ENCODE measurements at regions not wholly inside any gene's neighbourhood (a gene's known extent, or its start where the extent isn't known, plus 50 kb on each side); places are given as distances from the start of the nearest gene placed in this dataset.

DNA sequence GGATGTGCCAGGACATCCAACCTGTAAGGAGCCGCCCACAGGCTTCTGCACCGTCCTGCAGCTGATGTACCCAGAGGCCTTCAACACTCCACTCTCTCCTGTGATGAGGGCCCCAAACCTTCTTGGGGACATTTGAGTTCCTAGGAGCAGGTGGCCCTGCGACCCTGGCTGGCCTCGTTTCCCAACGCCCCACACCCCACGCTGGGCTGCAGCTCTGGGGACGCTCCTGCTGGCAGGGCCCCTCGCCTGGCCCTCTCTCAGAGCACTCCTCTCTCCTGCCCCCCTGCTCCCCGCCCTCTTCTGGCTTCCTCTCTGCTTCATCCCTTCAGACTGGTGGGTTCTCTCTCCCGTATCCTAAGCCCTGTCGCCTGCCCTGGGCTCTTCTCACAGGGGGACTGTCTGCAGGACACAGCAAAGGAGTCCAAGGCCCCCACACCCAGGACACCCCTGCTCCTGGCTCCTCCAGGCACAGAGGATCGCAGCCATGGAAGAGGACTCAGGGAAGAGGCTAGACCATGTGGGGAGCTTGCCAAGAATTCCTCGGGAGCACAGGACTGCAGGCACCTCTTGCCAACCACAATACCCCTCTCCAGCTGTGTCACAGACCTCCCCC, 541.4 kb downstream of the TCERG1L start:
- H3K27me3 ChIP-seq = peaks cover 0 to 3% of the 10 kb centered on the region in 2 donors
- no peak overlapping the region for H3K27ac ChIP-seq
- WGBS, 2 donors = 80 to 81% methylated on average over 13 of the region's 13 CpGs
- no peaks in the 10 kb centered on the region for H3K4me1 ChIP-seq
- no peaks in the 10 kb centered on the region for H3K36me3 ChIP-seq
- peaks cover 0 to 38% (median 0%) of the 10 kb centered on the region in 4 donors for H3K9me3 ChIP-seq
- no peak for TF ChIP-seq EP300 (IDR thresholded peaks at IDR 0.05)
- TF ChIP-seq, protein P1, sequence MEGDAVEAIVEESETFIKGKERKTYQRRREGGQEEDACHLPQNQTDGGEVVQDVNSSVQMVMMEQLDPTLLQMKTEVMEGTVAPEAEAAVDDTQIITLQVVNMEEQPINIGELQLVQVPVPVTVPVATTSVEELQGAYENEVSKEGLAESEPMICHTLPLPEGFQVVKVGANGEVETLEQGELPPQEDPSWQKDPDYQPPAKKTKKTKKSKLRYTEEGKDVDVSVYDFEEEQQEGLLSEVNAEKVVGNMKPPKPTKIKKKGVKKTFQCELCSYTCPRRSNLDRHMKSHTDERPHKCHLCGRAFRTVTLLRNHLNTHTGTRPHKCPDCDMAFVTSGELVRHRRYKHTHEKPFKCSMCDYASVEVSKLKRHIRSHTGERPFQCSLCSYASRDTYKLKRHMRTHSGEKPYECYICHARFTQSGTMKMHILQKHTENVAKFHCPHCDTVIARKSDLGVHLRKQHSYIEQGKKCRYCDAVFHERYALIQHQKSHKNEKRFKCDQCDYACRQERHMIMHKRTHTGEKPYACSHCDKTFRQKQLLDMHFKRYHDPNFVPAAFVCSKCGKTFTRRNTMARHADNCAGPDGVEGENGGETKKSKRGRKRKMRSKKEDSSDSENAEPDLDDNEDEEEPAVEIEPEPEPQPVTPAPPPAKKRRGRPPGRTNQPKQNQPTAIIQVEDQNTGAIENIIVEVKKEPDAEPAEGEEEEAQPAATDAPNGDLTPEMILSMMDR (IDR thresholded peaks at IDR 0.05) = no peak
- no peak for DNase-seq (ENCODE audit: low spot score in 2 of 2)
- H3K4me3 ChIP-seq = no peak overlapping the region

GRCh38 chr10:130771491-130771946, 540.0 kb downstream of the TCERG1L start:
- no peak for DNase-seq (ENCODE audit: low spot score in 2 of 2)

DNA sequence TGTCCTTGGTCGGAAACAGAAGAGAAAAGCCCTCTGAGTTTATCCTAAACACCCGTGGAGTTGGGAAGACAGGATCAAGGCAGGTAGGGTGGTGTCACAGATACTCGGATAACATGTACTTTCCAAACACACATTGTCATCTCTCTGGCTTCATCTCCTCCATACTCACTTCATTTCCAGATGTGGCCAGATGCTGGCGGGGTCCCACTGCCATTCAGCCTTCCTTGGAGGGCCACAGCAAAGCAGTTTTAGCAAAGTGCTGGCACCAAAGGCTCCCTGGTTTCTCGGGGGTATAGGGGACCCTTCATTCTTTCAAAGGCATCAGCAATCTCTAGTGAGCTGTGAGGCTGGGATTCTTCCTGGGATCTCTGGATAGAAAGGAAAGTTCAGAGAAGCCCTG, 539.5 kb downstream of the TCERG1L start:
- 70 to 73% methylated on average over 5 of the region's 5 CpGs for WGBS, 2 donors
- H3K27me3 ChIP-seq = peaks cover 0 to 3% of the 10 kb centered on the region in 2 donors
- TF ChIP-seq EP300 (IDR thresholded peaks at IDR 0.05) = no peak
- TF ChIP-seq, protein P1 (IDR thresholded peaks at IDR 0.05) = no peak

More at GRCh38 chr10:130771491-130771946, 540.0 kb downstream of the TCERG1L start:
- H3K36me3 ChIP-seq = no peaks in the 10 kb centered on the region
- TF ChIP-seq, protein P1 (IDR thresholded peaks at IDR 0.05) = no peak
- no peak for TF ChIP-seq POLR2A (IDR thresholded peaks at IDR 0.05)
- TF ChIP-seq EP300 (IDR thresholded peaks at IDR 0.05) = no peak
- no peaks in the 10 kb centered on the region for H3K4me1 ChIP-seq
- WGBS, 2 donors = 47% methylated on average over 13 of the region's 13 CpGs
- no peak overlapping the region for H3K4me3 ChIP-seq
- H3K27ac ChIP-seq = no peak overlapping the region
- peaks cover 0 to 32% (median 0%) of the 10 kb centered on the region in 4 donors for H3K9me3 ChIP-seq
- H3K27me3 ChIP-seq = peaks cover 0 to 3% of the 10 kb centered on the region in 2 donors

DNA sequence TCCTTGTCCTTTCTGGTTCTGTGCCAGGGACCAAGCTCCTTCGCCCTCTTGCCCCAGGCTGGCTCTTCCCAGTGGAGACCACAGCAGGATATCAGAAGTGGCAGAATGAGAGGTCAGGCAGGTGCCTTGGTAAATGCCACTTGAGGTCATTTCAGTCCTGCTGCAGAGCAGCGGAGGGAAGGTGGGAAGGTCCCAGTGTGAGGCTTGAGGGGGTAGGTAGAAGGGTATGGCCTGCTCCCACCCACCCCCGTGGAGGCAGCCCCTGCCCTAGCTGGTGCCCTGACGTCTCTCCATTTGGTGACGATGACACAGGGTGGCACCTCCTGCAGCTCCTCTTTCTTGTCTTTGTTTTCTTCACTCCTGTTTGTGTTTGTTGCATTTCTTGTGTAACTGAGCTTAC, 538.8 kb downstream of the TCERG1L start:
- DNase-seq (ENCODE audit: low spot score in 2 of 2) = no peak
- H3K9me3 ChIP-seq = peaks cover 0 to 21% (median 0%) of the 10 kb centered on the region in 4 donors
- H3K27me3 ChIP-seq = peaks cover 0 to 3% of the 10 kb centered on the region in 2 donors
- WGBS, 2 donors = 75 to 80% methylated on average over 5 of the region's 5 CpGs
- H3K4me1 ChIP-seq = no peaks in the 10 kb centered on the region
- no peak overlapping the region for H3K27ac ChIP-seq
- H3K36me3 ChIP-seq = no peaks in the 10 kb centered on the region
- no peak for TF ChIP-seq EP300 (IDR thresholded peaks at IDR 0.05)
- TF ChIP-seq, protein P1 (IDR thresholded peaks at IDR 0.05) = no peak
- no peak overlapping the region for H3K4me3 ChIP-seq

More for the DNA sequence above, 539.5 kb downstream of the TCERG1L start:
- Histone ChIP-seq H3K4me1 (no peaks in the 10 kb centered on the region), H3K4me3 (no peak overlapping the region), H3K36me3 (no peaks in the 10 kb centered on the region), H3K27ac (no peak overlapping the region), H3K9me3 (peaks cover 0 to 27% (median 0%) of the 10 kb centered on the region in 4 donors)
- no peak for DNase-seq (ENCODE audit: low spot score in 2 of 2)

DNA sequence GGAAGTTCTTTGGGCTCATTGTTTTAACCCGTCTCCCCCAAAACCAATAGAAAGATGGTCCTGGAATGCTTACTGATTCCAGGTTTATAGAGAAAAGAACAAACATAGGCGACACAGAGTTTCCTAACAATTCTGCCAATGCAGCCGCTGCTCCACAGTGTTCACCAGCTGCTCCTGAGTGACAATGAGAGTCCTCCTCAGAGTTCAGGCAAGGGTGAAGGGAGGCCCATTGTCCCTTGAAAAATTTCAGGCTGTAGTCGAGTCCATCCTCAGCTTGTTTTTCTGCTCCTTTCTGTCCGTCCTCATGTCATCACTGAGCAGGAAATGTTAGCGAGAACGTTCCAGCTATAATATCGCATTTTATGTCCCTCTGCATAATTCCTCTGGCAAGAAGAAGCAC, 537.6 kb downstream of the TCERG1L start:
- no peak overlapping the region for H3K27ac ChIP-seq
- no peak for DNase-seq (ENCODE audit: low spot score in 2 of 2)
- WGBS, 2 donors = 40 to 42% methylated on average over 8 of the region's 8 CpGs
- no peaks in the 10 kb centered on the region for H3K36me3 ChIP-seq
- H3K9me3 ChIP-seq = peaks cover 0 to 12% (median 0%) of the 10 kb centered on the region in 4 donors
- H3K4me3 ChIP-seq = no peak overlapping the region
- H3K4me1 ChIP-seq = no peaks in the 10 kb centered on the region
- no peak for TF ChIP-seq EP300 (IDR thresholded peaks at IDR 0.05)
- TF ChIP-seq, protein P1 (IDR thresholded peaks at IDR 0.05) = no peak
- TF ChIP-seq POLR2A (IDR thresholded peaks at IDR 0.05) = no peak
- peaks cover 0 to 3% of the 10 kb centered on the region in 2 donors for H3K27me3 ChIP-seq
